Kidney epithelial cell (primary cell): ENCODE measurements at regions not wholly inside any gene's neighbourhood (a gene's known extent, or its start where the extent isn't known, plus 50 kb on each side); places are given as distances from the start of the nearest gene placed in this dataset.

Experiments used
- DNase-seq: peaks from one replicate; pipeline ENCODE4 v3.0.0-alpha.2; 2010; ENCODE audit warnings: low read depth
- H3K27me3 ChIP-seq: 2 replicates; pipeline ENCODE4 v1.6.0; 2011; ENCODE audit warnings: low read length; ENCODE audit not compliant: control insufficient read depth, insufficient read depth
- H3K36me3 ChIP-seq: 2 replicates; pipeline ENCODE4 v1.5.1; 2011; ENCODE audit warnings: low read length; ENCODE audit not compliant: control insufficient read depth, insufficient read depth
- H3K4me3 ChIP-seq: 2 replicates; pipeline ENCODE4 v1.5.1; 2011; ENCODE audit warnings: low read depth, mild to moderate bottlenecking, control low read depth, low read length
- CTCF ChIP-seq: IDR thresholded peaks from 2 replicates; pipeline ENCODE4 v1.5.1; 2011; ENCODE audit warnings: mild to moderate bottlenecking, moderate library complexity, low read length, control low read depth, inconsistent platforms; ENCODE audit not compliant: insufficient read depth, poor library complexity, severe bottlenecking

- no peaks in the 10 kb centered on the region for H3K36me3 ChIP-seq
- no peak for TF ChIP-seq CTCF
- no peak for DNase-seq
- H3K27me3 ChIP-seq, result no peaks in the 10 kb centered on the region
- no peak overlapping the region for H3K4me3 ChIP-seq
Observed at GRCh38 chr21:28771790-28772501, 220.7 kb downstream of the LTN1 start.

- peak; percentile 1 for TF ChIP-seq CTCF
- no peak for DNase-seq
- H3K36me3 ChIP-seq, result no peaks in the 10 kb centered on the region
- H3K4me3 ChIP-seq, result no peak overlapping the region
- no peaks in the 10 kb centered on the region for H3K27me3 ChIP-seq
Observed at GRCh38 chr21:28770867-28771661, 221.6 kb downstream of the LTN1 start.

- Histone ChIP-seq H3K27me3 (no peaks in the 10 kb centered on the region), H3K4me3 (no peak overlapping the region), H3K36me3 (no peaks in the 10 kb centered on the region)
- DNase-seq, result no peak
- no peak for TF ChIP-seq CTCF
Observed at GRCh38 chr21:28769683-28770082, 223.0 kb downstream of the LTN1 start.

- H3K36me3 ChIP-seq, result no peaks in the 10 kb centered on the region
- no peak overlapping the region for H3K4me3 ChIP-seq
- H3K27me3 ChIP-seq, result no peaks in the 10 kb centered on the region
- TF ChIP-seq CTCF, result no peak
- DNase-seq, result no peak
Observed at GRCh38 chr21:28768753-28769152, 223.9 kb downstream of the LTN1 start.

- no peaks in the 10 kb centered on the region for H3K36me3 ChIP-seq
- TF ChIP-seq CTCF, result no peak
- no peaks in the 10 kb centered on the region for H3K27me3 ChIP-seq
- no peak for DNase-seq
- no peak overlapping the region for H3K4me3 ChIP-seq
Observed at GRCh38 chr21:28767523-28767922, 225.2 kb downstream of the LTN1 start.
